HEK293 (cell line): ENCODE measurements at regions not wholly inside any gene's neighbourhood (a gene's known extent, or its start where the extent isn't known, plus 50 kb on each side); places are given as distances from the start of the nearest gene placed in this dataset.

Source experiments
- CTCF ChIA-PET: fragments of 350-600 bp; formaldehyde crosslinking; extraction: SDS; loops from one replicate; lab custom pipeline; 2021; ENCODE audit warnings: antibody characterized with exemption; lab: Yijun Ruan, JAX
- POLR2A ChIA-PET: fragments of 300-600 bp; formaldehyde crosslinking; extraction: SDS; loops from one replicate; lab custom pipeline; 2020; ENCODE audit warnings: antibody characterized with exemption, inconsistent platforms; lab: Yijun Ruan, JAX
- H3K27ac ChIP-seq: fragments of 200-500 bp; sonication (Bioruptor generic); 2 replicates; pipeline ENCODE4 v1.5.1; 2014; ENCODE audit warnings: low read depth, low read length, control low read depth, inconsistent platforms; ENCODE audit errors: extremely low read depth
- H3K36me3 ChIP-seq, 2 experiments: fragments of 200-500 bp in 1 of 2; sonication (Bioruptor generic) in 1 of 2; 1 replicate in 1 of 2; 2 replicates in 1 of 2; pipeline ENCODE4 v1.5.1; 2014 to 2017; ENCODE audit warnings: inconsistent platforms in 2 of 2, low read length in 2 of 2; ENCODE audit not compliant: control insufficient read depth in 2 of 2, insufficient read depth in 1 of 2
- H3K4me1 ChIP-seq: fragments of 200-500 bp; sonication (Bioruptor generic); 2 replicates; pipeline ENCODE4 v1.5.1; 2014; ENCODE audit warnings: mild to moderate bottlenecking, low read length, inconsistent platforms; ENCODE audit not compliant: control insufficient read depth, insufficient read depth
- H3K4me3 ChIP-seq: 2 replicates; pipeline ENCODE4 v1.5.1; 2011; ENCODE audit warnings: low read depth, mild to moderate bottlenecking, control low read depth, low read length, moderate library complexity
- H3K9me3 ChIP-seq: fragments of 200-500 bp; sonication (Bioruptor generic); 2 replicates; pipeline ENCODE4 v1.5.1; 2014; ENCODE audit warnings: low read depth, low read length, inconsistent platforms; ENCODE audit not compliant: control insufficient read depth, insufficient read depth
- FEZF1 ChIP-seq: fragments of 450-650 bp; formaldehyde crosslinking; IDR thresholded peaks from 2 replicates; pipeline ENCODE4 v1.5.1; 2016; ENCODE audit warnings: missing biosample characterization, missing genetic modification characterization
- PRDM1 ChIP-seq: fragments of 450-650 bp; formaldehyde crosslinking; IDR thresholded peaks from 2 replicates; pipeline ENCODE4; 2016; ENCODE audit warnings: missing biosample characterization, missing genetic modification characterization
- SALL2 ChIP-seq: fragments of 450-650 bp; formaldehyde crosslinking; IDR thresholded peaks from 2 replicates; pipeline ENCODE4 v1.5.0; 2017; ENCODE audit warnings: missing biosample characterization, mild to moderate bottlenecking, missing genetic modification characterization, borderline replicate concordance
- ZBTB20 ChIP-seq: fragments of 450-650 bp; formaldehyde crosslinking; IDR thresholded peaks from 2 replicates; pipeline ENCODE4 v1.5.1; 2016; ENCODE audit warnings: missing biosample characterization, missing genetic modification characterization
- ZFP37 ChIP-seq: fragments of 450-650 bp; formaldehyde crosslinking; IDR thresholded peaks from 2 replicates; pipeline ENCODE4 v1.5.1; 2016; ENCODE audit warnings: missing biosample characterization, missing genetic modification characterization
- ZNF10 ChIP-seq: fragments of 450-650 bp; formaldehyde crosslinking; IDR thresholded peaks from 2 replicates; pipeline ENCODE4 v1.5.1; 2017; ENCODE audit warnings: missing biosample characterization, missing genetic modification characterization
- ZNF223 ChIP-seq: fragments of 450-650 bp; formaldehyde crosslinking; IDR thresholded peaks from 2 replicates; pipeline ENCODE4 v1.5.1; 2016; ENCODE audit warnings: missing biosample characterization, missing genetic modification characterization
- ZNF335 ChIP-seq: fragments of 450-650 bp; formaldehyde crosslinking; conservative IDR thresholded peaks from 2 replicates; pipeline ENCODE4 v1.5.1; 2016; ENCODE audit warnings: missing biosample characterization, missing genetic modification characterization
- ZNF37A ChIP-seq: fragments of 450-650 bp; IDR thresholded peaks from 2 replicates; pipeline ENCODE4 v1.5.1; 2018; ENCODE audit warnings: missing biosample characterization, missing genetic modification characterization
- ZNF394 ChIP-seq: fragments of 450-650 bp; formaldehyde crosslinking; IDR thresholded peaks from 2 replicates; pipeline ENCODE4 v1.5.1; 2016; ENCODE audit warnings: missing biosample characterization, missing genetic modification characterization, mild to moderate bottlenecking, moderate library complexity, borderline replicate concordance
- ZNF510 ChIP-seq: fragments of 450-650 bp; formaldehyde crosslinking; IDR thresholded peaks from 2 replicates; pipeline ENCODE4 v1.5.1; 2018; ENCODE audit warnings: mild to moderate bottlenecking, missing genetic modification characterization, missing biosample characterization; ENCODE audit not compliant: insufficient replicate concordance
- ZNF513 ChIP-seq: fragments of 450-650 bp; IDR thresholded peaks from 2 replicates; pipeline ENCODE4 v1.5.1; 2018; ENCODE audit warnings: missing biosample characterization, missing genetic modification characterization
- ZNF555 ChIP-seq: fragments of 450-650 bp; formaldehyde crosslinking; conservative IDR thresholded peaks from 2 replicates; pipeline ENCODE4 v1.5.1; 2017; ENCODE audit warnings: missing biosample characterization, mild to moderate bottlenecking, missing genetic modification characterization, inconsistent platforms
- ZNF558 ChIP-seq: fragments of 450-650 bp; formaldehyde crosslinking; IDR thresholded peaks from 2 replicates; pipeline ENCODE4 v1.5.1; 2016; ENCODE audit warnings: missing biosample characterization, missing genetic modification characterization
- ZNF658 ChIP-seq: fragments of 450-650 bp; formaldehyde crosslinking; IDR thresholded peaks from 2 replicates; pipeline ENCODE4; 2016; ENCODE audit warnings: missing biosample characterization, missing genetic modification characterization
- ZNF704 ChIP-seq: fragments of 450-650 bp; formaldehyde crosslinking; IDR thresholded peaks from 2 replicates; pipeline ENCODE4 v1.5.1; 2016; ENCODE audit warnings: missing biosample characterization, missing genetic modification characterization
- ZNF792 ChIP-seq: fragments of 450-650 bp; formaldehyde crosslinking; IDR thresholded peaks from 2 replicates; pipeline ENCODE4 v1.5.1; 2016; ENCODE audit warnings: missing biosample characterization, missing genetic modification characterization
- TF ChIP-seq, protein P1 (sequence below): fragments of 450-650 bp; formaldehyde crosslinking; IDR thresholded peaks from 2 replicates; pipeline ENCODE4; 2016; ENCODE audit warnings: missing biosample characterization, missing genetic modification characterization
- TF ChIP-seq, protein P2 (sequence below): fragments of 450-650 bp; formaldehyde crosslinking; IDR thresholded peaks from 2 replicates; pipeline ENCODE4 v1.5.1; 2016; ENCODE audit warnings: missing biosample characterization, missing genetic modification characterization
- TF ChIP-seq, protein P3 (sequence below): fragments of 450-650 bp; formaldehyde crosslinking; IDR thresholded peaks from 2 replicates; pipeline ENCODE4 v1.5.1; 2016; ENCODE audit warnings: missing biosample characterization, missing genetic modification characterization, borderline replicate concordance

- TF ChIP-seq ZNF394 (tag by site-specific recombination), result no peak
- no peak for TF ChIP-seq ZNF335
- no peak for TF ChIP-seq ZNF510 (tag by site-specific recombination)
- TF ChIP-seq PRDM1 (tag by site-specific recombination), result no peak
- TF ChIP-seq, protein P1, sequence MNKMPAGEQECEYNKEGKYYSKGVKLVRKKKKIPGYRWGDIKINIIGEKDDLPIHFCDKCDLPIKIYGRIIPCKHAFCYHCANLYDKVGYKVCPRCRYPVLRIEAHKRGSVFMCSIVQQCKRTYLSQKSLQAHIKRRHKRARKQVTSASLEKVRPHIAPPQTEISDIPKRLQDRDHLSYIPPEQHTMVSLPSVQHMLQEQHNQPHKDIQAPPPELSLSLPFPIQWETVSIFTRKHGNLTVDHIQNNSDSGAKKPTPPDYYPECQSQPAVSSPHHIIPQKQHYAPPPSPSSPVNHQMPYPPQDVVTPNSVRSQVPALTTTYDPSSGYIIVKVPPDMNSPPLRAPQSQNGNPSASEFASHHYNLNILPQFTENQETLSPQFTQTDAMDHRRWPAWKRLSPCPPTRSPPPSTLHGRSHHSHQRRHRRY (tag by site-specific recombination), result no peak
- no peak for TF ChIP-seq ZNF10 (tag by site-specific recombination)
- no peak for TF ChIP-seq ZNF223 (tag by site-specific recombination)
- no peak for TF ChIP-seq ZNF558 (tag by site-specific recombination)
- no peak for TF ChIP-seq SALL2 (tag by site-specific recombination)
- TF ChIP-seq ZNF513, result no peak
- no peak for TF ChIP-seq ZNF37A
- no peak for TF ChIP-seq ZFP37 (tag by site-specific recombination)
Measured at GRCh38 chr7:152583006-152583405, 92.9 kb downstream of the XRCC2 start (continued).

DNA sequence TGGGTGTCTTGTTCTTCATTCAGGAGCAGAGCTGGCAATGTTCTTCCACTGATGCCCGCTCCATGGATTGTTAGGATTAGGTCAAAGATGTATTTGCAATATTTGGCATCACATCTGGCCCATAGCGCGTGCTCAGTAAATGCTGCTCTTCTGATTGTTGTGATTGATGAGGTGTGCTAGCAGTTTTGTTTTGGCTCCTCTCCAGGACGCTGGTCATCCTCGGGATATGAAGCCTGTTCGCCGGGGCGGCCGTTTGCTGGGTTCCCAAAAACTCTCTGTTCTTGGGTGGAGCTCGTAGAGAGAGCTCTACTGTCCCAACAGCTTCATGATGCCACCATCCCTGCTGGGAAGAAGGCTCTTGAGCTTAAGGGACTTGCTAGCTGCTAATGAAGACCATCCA, 96.9 kb downstream of the XRCC2 start:
- CTCF ChIA-PET, result interaction anchor here (0.6 to 0.7 kb wide), 2 partner anchors 9 to 70 kb away, joined by 3 to 4 read pairs; no protein-coding TSS in a partner anchor
- TF ChIP-seq, protein P2, sequence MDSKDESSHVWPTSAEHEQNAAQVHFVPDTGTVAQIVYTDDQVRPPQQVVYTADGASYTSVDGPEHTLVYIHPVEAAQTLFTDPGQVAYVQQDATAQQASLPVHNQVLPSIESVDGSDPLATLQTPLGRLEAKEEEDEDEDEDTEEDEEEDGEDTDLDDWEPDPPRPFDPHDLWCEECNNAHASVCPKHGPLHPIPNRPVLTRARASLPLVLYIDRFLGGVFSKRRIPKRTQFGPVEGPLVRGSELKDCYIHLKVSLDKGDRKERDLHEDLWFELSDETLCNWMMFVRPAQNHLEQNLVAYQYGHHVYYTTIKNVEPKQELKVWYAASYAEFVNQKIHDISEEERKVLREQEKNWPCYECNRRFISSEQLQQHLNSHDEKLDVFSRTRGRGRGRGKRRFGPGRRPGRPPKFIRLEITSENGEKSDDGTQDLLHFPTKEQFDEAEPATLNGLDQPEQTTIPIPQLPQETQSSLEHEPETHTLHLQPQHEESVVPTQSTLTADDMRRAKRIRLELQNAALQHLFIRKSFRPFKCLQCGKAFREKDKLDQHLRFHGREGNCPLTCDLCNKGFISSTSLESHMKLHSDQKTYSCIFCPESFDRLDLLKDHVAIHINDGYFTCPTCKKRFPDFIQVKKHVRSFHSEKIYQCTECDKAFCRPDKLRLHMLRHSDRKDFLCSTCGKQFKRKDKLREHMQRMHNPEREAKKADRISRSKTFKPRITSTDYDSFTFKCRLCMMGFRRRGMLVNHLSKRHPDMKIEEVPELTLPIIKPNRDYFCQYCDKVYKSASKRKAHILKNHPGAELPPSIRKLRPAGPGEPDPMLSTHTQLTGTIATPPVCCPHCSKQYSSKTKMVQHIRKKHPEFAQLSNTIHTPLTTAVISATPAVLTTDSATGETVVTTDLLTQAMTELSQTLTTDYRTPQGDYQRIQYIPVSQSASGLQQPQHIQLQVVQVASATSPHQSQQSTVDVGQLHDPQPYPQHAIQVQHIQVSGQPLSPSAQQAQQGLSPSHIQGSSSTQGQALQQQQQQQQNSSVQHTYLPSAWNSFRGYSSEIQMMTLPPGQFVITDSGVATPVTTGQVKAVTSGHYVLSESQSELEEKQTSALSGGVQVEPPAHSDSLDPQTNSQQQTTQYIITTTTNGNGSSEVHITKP (tag by site-specific recombination), result no peak
- TF ChIP-seq FEZF1, result no peak
- TF ChIP-seq ZNF792 (tag by site-specific recombination), result no peak
- TF ChIP-seq ZBTB20, result no peak
- no peak for TF ChIP-seq ZNF555 (tag by site-specific recombination)
- TF ChIP-seq ZNF658, result no peak
- no peak for TF ChIP-seq ZNF704 (tag by site-specific recombination)
- TF ChIP-seq, protein P3, sequence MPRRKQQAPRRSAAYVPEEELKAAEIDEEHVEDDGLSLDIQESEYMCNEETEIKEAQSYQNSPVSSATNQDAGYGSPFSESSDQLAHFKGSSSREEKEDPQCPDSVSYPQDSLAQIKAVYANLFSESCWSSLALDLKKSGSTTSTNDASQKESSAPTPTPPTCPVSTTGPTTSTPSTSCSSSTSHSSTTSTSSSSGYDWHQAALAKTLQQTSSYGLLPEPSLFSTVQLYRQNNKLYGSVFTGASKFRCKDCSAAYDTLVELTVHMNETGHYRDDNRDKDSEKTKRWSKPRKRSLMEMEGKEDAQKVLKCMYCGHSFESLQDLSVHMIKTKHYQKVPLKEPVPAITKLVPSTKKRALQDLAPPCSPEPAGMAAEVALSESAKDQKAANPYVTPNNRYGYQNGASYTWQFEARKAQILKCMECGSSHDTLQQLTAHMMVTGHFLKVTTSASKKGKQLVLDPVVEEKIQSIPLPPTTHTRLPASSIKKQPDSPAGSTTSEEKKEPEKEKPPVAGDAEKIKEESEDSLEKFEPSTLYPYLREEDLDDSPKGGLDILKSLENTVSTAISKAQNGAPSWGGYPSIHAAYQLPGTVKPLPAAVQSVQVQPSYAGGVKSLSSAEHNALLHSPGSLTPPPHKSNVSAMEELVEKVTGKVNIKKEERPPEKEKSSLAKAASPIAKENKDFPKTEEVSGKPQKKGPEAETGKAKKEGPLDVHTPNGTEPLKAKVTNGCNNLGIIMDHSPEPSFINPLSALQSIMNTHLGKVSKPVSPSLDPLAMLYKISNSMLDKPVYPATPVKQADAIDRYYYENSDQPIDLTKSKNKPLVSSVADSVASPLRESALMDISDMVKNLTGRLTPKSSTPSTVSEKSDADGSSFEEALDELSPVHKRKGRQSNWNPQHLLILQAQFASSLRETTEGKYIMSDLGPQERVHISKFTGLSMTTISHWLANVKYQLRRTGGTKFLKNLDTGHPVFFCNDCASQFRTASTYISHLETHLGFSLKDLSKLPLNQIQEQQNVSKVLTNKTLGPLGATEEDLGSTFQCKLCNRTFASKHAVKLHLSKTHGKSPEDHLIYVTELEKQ (tag by site-specific recombination), result no peak
- TF ChIP-seq, all 188 proteins: peak for 0
- POLR2A ChIA-PET, result interaction anchor here (0.5 to 0.9 kb wide), 3 partner anchors 9 to 34 kb away, joined by 3 read pairs; no protein-coding TSS in a partner anchor

More for the DNA sequence above, 96.9 kb downstream of the XRCC2 start:
- Histone ChIP-seq H3K4me1 (no peaks in the 10 kb centered on the region), H3K9me3 (no peaks in the 10 kb centered on the region), H3K27ac (no peak overlapping the region), H3K4me3 (no peak overlapping the region), H3K36me3 (no peaks in the 10 kb centered on the region)
